OCI-LY1 (cell line): ENCODE measurements at regions not wholly inside any gene's neighbourhood (a gene's known extent, or its start where the extent isn't known, plus 50 kb on each side); places are given as distances from the start of the nearest gene placed in this dataset.
A peak's percentile ranks its signal among the peaks of the same experiment; 100 is the strongest.

Source experiments
- H2AFZ ChIP-seq: fragments of 200-600 bp; sonication (generic), shearing (Covaris generic); 2 replicates; pipeline ENCODE4 v1.6.0; 2014; ENCODE audit warnings: antibody characterized with exemption, mild to moderate bottlenecking, low read length
- H3F3A ChIP-seq: fragments of 200-600 bp; sonication (generic), shearing (Covaris generic); 2 replicates; pipeline ENCODE4 v1.6.0; 2014; ENCODE audit warnings: mild to moderate bottlenecking, antibody characterized with exemption, low read length, moderate library complexity; ENCODE audit not compliant: insufficient read depth
- H3K27ac ChIP-seq: fragments of 200-600 bp; sonication (generic); 2 replicates; pipeline ENCODE4 v1.5.1; 2014; ENCODE audit warnings: low read length, mixed run types, mild to moderate bottlenecking, low read depth; ENCODE audit not compliant: poor library complexity, severe bottlenecking
- H3K27me3 ChIP-seq: fragments of 200-600 bp; sonication (generic); 2 replicates; pipeline ENCODE4 v1.6.0; 2014; ENCODE audit warnings: antibody characterized with exemption, mild to moderate bottlenecking, low read length, moderate library complexity; ENCODE audit not compliant: insufficient read depth
- H3K36me3 ChIP-seq: fragments of 200-600 bp; sonication (generic); 2 replicates; pipeline ENCODE4 v1.6.1; 2014; ENCODE audit warnings: mild to moderate bottlenecking, antibody characterized with exemption, low read length, moderate library complexity, mixed read lengths; ENCODE audit not compliant: insufficient read depth
- H3K4me1 ChIP-seq: fragments of 200-600 bp; sonication (generic); 2 replicates; pipeline ENCODE4 v1.5.1; 2014; ENCODE audit warnings: mild to moderate bottlenecking, low read length, moderate library complexity; ENCODE audit not compliant: insufficient read depth, severe bottlenecking
- H3K4me2 ChIP-seq: fragments of 200-600 bp; sonication (generic), shearing (Covaris generic); 2 replicates; pipeline ENCODE4 v1.6.1; 2014; ENCODE audit warnings: low read length
- H3K4me3 ChIP-seq: fragments of 200-600 bp; sonication (generic); 2 replicates; pipeline ENCODE4 v1.5.1; 2014; ENCODE audit warnings: low read length, low read depth, mild to moderate bottlenecking, mixed read lengths; ENCODE audit not compliant: poor library complexity, severe bottlenecking
- H3K79me2 ChIP-seq: fragments of 200-600 bp; shearing (Covaris generic); 2 replicates; pipeline ENCODE4 v1.6.1; 2016; ENCODE audit warnings: mixed run types, low read length, mixed read lengths; ENCODE audit not compliant: insufficient read depth
- H3K9ac ChIP-seq: fragments of 200-600 bp; sonication (generic), shearing (Covaris generic); 2 replicates; pipeline ENCODE4 v1.6.1; 2014; ENCODE audit warnings: mild to moderate bottlenecking, low read length, mixed read lengths
- H3K9me2 ChIP-seq: fragments of 200-600 bp; sonication (generic), shearing (Covaris generic); 2 replicates; pipeline ENCODE4 v1.6.1; 2014; ENCODE audit warnings: low read depth, mild to moderate bottlenecking, low read length, mixed read lengths
- H3K9me3 ChIP-seq: fragments of 200-600 bp; shearing (Covaris generic); 2 replicates; pipeline ENCODE4 v1.6.1; 2014; ENCODE audit warnings: low read length, mixed read lengths
- H4K20me1 ChIP-seq: fragments of 200-600 bp; sonication (generic), shearing (Covaris generic); 2 replicates; pipeline ENCODE4 v1.6.0; 2016; ENCODE audit warnings: mild to moderate bottlenecking, low read length; ENCODE audit not compliant: insufficient read depth
- EZH2 ChIP-seq: fragments of 200-600 bp; sonication (generic), shearing (Covaris generic); IDR thresholded peaks from 2 replicates; pipeline ENCODE4 v1.8.0; 2017; ENCODE audit warnings: borderline replicate concordance, mixed run types, mild to moderate bottlenecking, antibody characterized with exemption, low read length, moderate library complexity, mixed read lengths
- TF ChIP-seq, protein P1 (sequence below): fragments of 200-600 bp; sonication (generic), shearing (Covaris generic); IDR thresholded peaks from 2 replicates; pipeline ENCODE4 v1.5.1; 2017; ENCODE audit warnings: mild to moderate bottlenecking, antibody characterized with exemption, low read length, moderate library complexity, mixed read lengths

DNA sequence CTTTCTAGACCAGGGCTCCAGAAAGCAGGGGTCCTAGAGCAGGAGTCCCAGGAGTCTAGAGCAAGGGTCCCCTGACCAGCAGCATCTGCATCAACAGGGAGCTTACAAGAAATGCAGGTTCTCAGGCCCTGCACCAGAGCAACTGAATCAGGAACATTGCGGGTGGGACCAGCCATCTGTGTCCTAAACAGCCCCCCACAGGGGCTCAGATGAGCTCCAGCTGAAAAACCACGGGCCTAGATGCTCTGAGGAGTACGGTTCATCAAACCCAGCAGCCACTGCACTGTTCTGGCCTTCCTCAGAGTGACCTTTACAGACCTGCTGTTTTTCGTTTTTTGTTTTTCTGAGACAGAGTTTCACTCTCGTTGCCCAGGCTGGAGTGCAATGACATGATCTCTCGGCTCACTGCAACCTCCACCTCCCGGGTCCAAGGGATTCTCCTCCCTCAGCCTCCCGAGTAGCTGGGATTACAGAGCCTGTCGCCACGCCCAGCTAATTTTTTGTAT lies 438.2 kb downstream of the SOX9 start:
- no peak overlapping the region for H3K4me2 ChIP-seq
- no peaks in the 10 kb centered on the region for H3K27me3 ChIP-seq
- H2AFZ ChIP-seq = no peak overlapping the region
- no peaks in the 10 kb centered on the region for H3K9me2 ChIP-seq
- no peaks in the 10 kb centered on the region for H4K20me1 ChIP-seq
- no peaks in the 10 kb centered on the region for H3F3A ChIP-seq
- H3K4me3 ChIP-seq = no peak overlapping the region
- H3K27ac ChIP-seq = no peak overlapping the region
- TF ChIP-seq, protein P1, sequence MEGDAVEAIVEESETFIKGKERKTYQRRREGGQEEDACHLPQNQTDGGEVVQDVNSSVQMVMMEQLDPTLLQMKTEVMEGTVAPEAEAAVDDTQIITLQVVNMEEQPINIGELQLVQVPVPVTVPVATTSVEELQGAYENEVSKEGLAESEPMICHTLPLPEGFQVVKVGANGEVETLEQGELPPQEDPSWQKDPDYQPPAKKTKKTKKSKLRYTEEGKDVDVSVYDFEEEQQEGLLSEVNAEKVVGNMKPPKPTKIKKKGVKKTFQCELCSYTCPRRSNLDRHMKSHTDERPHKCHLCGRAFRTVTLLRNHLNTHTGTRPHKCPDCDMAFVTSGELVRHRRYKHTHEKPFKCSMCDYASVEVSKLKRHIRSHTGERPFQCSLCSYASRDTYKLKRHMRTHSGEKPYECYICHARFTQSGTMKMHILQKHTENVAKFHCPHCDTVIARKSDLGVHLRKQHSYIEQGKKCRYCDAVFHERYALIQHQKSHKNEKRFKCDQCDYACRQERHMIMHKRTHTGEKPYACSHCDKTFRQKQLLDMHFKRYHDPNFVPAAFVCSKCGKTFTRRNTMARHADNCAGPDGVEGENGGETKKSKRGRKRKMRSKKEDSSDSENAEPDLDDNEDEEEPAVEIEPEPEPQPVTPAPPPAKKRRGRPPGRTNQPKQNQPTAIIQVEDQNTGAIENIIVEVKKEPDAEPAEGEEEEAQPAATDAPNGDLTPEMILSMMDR = no peak
- no peak for TF ChIP-seq EZH2
- no peak overlapping the region for H3K9ac ChIP-seq
- H3K36me3 ChIP-seq = no peaks in the 10 kb centered on the region
- no peaks in the 10 kb centered on the region for H3K4me1 ChIP-seq
- no peaks in the 10 kb centered on the region for H3K9me3 ChIP-seq
- no peaks in the 10 kb centered on the region for H3K79me2 ChIP-seq

DNA sequence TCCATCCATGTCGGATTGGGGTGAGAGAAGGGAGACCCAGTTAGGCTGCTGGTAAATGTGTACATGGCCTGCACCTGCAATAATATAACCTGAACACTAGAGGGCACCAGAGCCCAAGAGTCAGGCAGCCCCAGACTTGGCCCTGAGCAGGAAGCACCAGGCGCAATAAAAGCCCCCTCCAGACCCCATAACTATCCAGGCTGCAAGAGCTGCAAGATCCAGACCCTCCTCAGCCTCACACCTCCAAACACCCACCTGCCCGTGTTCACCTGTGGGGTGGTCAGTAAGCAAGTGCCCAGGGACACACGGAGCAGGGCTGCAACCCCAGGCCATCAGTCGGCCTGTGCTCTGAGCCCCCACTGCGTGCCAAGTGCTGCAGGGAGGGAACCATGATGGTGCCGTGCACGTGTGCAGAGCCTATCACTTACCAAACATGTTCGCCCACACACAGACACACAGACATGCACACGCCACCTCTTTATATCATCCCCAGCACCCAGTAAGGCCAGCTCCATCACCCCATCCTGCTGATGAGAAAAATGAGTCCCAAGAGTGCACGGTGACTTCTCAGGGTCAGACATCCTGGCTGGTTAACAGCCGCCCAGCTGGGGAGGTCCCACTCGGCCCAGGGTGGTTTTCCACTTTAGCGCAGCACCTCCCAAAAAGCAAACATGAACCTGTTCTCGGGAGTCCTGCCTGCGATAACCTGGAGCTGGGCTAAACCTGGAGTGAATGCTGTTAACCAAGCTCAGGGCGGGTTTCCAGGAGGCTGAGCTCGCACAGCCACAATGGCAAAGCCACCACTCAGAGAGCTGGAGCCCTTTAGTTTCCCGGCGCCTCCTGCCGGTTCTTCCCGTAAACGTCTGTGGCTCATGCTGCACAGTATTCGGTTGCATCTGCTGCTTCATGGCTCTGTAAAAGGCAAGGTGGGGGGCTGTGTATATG lies 439.8 kb downstream of the SOX9 start:
- TF ChIP-seq, protein P1 = peak; percentile 81
- no peak for TF ChIP-seq EZH2
- Histone ChIP-seq H3K4me3 (no peak overlapping the region), H3K9ac (no peak overlapping the region), H3K4me1 (no peaks in the 10 kb centered on the region), H3K9me2 (no peaks in the 10 kb centered on the region), H4K20me1 (no peaks in the 10 kb centered on the region), H2AFZ (no peak overlapping the region), H3K79me2 (no peaks in the 10 kb centered on the region), H3K9me3 (no peaks in the 10 kb centered on the region), H3F3A (no peaks in the 10 kb centered on the region), H3K36me3 (no peaks in the 10 kb centered on the region), H3K27ac (no peak overlapping the region), H3K4me2 (no peak overlapping the region), H3K27me3 (no peaks in the 10 kb centered on the region)

DNA sequence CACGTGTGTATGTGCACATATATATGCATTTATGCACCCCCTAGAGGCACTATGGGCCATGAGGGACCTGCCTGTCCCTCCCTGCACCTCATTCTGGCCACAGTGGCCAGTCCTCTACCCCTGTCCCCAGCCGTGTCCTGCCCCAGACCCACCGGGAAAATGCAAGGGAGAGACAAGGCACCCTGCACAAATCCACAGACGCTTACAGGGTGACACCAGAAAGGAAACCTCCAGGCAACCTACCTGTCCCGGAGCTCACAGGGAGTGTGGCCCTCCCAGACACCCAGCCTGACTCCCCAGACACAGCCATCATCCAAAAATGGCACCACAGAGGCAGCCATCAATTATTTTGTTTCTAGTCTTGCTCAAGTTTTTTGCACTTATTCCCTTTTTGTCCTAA lies 440.4 kb downstream of the SOX9 start:
- Histone ChIP-seq H3K27ac (no peak overlapping the region), H3K36me3 (no peaks in the 10 kb centered on the region), H3K4me2 (no peak overlapping the region), H3K4me1 (no peaks in the 10 kb centered on the region), H2AFZ (no peak overlapping the region), H3K27me3 (no peaks in the 10 kb centered on the region), H3K4me3 (no peak overlapping the region), H3K79me2 (no peaks in the 10 kb centered on the region), H3K9me2 (no peaks in the 10 kb centered on the region), H4K20me1 (no peaks in the 10 kb centered on the region), H3F3A (no peaks in the 10 kb centered on the region), H3K9me3 (no peaks in the 10 kb centered on the region), H3K9ac (no peak overlapping the region)
- no peak for TF ChIP-seq EZH2
- TF ChIP-seq, protein P1 = no peak
